Activated CD4-positive, alpha-beta T cell treated with anti-CD3 and anti-CD28 coated beads for 48 hours (primary cell): ENCODE measurements at regions not wholly inside any gene's neighbourhood (a gene's known extent, or its start where the extent isn't known, plus 50 kb on each side); places are given as distances from the start of the nearest gene placed in this dataset.
"Not testable (repeated sequence)": the region's sequence is repeated elsewhere in the genome, so short reads cannot be mapped to it uniquely, and the experiment has no call there.

Experiments used
- DNase-seq: peaks from one replicate; pipeline ENCODE4 v3.0.0-alpha.2; 2020

- DNase-seq, result no peak
These were observed 513.4 kb downstream of the ZNF385D start for GRCh38 chr3:21237638-21238037.

- DNase-seq, result no peak
These were observed 515.5 kb downstream of the ZNF385D start for GRCh38 chr3:21235491-21235890.

GRCh38 chr3:21234933-21235332 is 516.1 kb downstream of the ZNF385D start:
- DNase-seq, result no peak

GRCh38 chr3:21229426-21230135 is 521.4 kb downstream of the ZNF385D start:
- DNase-seq, result no peak

- no peak for DNase-seq
These were observed 524.9 kb downstream of the ZNF385D start for GRCh38 chr3:21226086-21226485.

GRCh38 chr3:21220944-21221343 is 530.1 kb downstream of the ZNF385D start:
- no peak for DNase-seq

GRCh38 chr3:21216598-21216997 is 534.4 kb downstream of the ZNF385D start:
- DNase-seq, result no peak

- not testable (repeated sequence) for DNase-seq
These were observed 546.9 kb downstream of the ZNF385D start for GRCh38 chr3:21204122-21204521.

- no peak for DNase-seq
These were observed 555.8 kb downstream of the ZNF385D start for GRCh38 chr3:21195203-21195602.

- not testable (repeated sequence) for DNase-seq
These were observed 557.0 kb downstream of the ZNF385D start for GRCh38 chr3:21194036-21194435.

GRCh38 chr3:21188459-21188858 is 562.6 kb downstream of the ZNF385D start:
- DNase-seq, result no peak

- no peak for DNase-seq
These were observed 565.1 kb downstream of the ZNF385D start for GRCh38 chr3:21185816-21186314.

GRCh38 chr3:21174461-21174860 is 576.5 kb downstream of the ZNF385D start:
- DNase-seq, result no peak

- DNase-seq, result no peak
These were observed 580.0 kb downstream of the ZNF385D start for GRCh38 chr3:21170964-21171363.

GRCh38 chr3:21169948-21170347 is 581.1 kb downstream of the ZNF385D start:
- no peak for DNase-seq

GRCh38 chr3:21168471-21168870 is 582.5 kb downstream of the ZNF385D start:
- no peak for DNase-seq

- DNase-seq, result no peak
These were observed 587.1 kb downstream of the ZNF385D start for GRCh38 chr3:21163956-21164355.

GRCh38 chr3:21159543-21159906 is 591.5 kb downstream of the ZNF385D start:
- DNase-seq, result no peak

GRCh38 chr3:21158861-21159542 is 592.0 kb downstream of the ZNF385D start:
- no peak for DNase-seq

GRCh38 chr3:21154911-21155310 is 596.1 kb downstream of the ZNF385D start:
- no peak for DNase-seq

GRCh38 chr3:21152555-21152954 is 598.5 kb downstream of the ZNF385D start:
- DNase-seq, result no peak

GRCh38 chr3:21142949-21143348 is 608.1 kb downstream of the ZNF385D start:
- no peak for DNase-seq

- no peak for DNase-seq
These were observed 609.0 kb downstream of the ZNF385D start for GRCh38 chr3:21142031-21142430.

GRCh38 chr3:21140785-21141184 is 610.2 kb downstream of the ZNF385D start:
- no peak for DNase-seq

- no peak for DNase-seq
These were observed 612.9 kb downstream of the ZNF385D start for GRCh38 chr3:21138085-21138484.
